Suprapubic skin (tissue), 4 donors: ENCODE measurements at regions not wholly inside any gene's neighbourhood (a gene's known extent, or its start where the extent isn't known, plus 50 kb on each side); places are given as distances from the start of the nearest gene placed in this dataset.

Experiments used
- DNase-seq, 2 donors: peaks; one replicate each; pipeline ENCODE4 v3.0.0-alpha.2; 2019; ENCODE audit warnings: low spot score in 2 of 2
- H3K27ac ChIP-seq: fragments of 200-600 bp; sonication (generic); one replicate; pipeline ENCODE4 v1.5.1; 2019
- H3K27me3 ChIP-seq: fragments of 200-600 bp; sonication (generic); one replicate; pipeline ENCODE4 v1.5.1; 2019
- H3K36me3 ChIP-seq: fragments of 200-600 bp; sonication (generic); one replicate; pipeline ENCODE4 v1.5.1; 2019
- H3K4me1 ChIP-seq: fragments of 200-600 bp; sonication (generic); one replicate; pipeline ENCODE4 v1.5.1; 2019
- H3K4me3 ChIP-seq: fragments of 200-600 bp; sonication (generic); one replicate; pipeline ENCODE4 v1.5.1; 2019; ENCODE audit warnings: mild to moderate bottlenecking
- H3K9me3 ChIP-seq: fragments of 200-600 bp; sonication (generic); one replicate; pipeline ENCODE4 v1.5.1; 2019
- CTCF ChIP-seq, 2 donors: fragments of 200-600 bp in 1 of 2; fragments of 450-650 bp in 1 of 2; sonication (generic) in 1 of 2; IDR thresholded peaks; one replicate each; pipeline ENCODE4 v1.5.1; 2016 to 2019; ENCODE audit warnings: antibody characterized with exemption in 2 of 2, mild to moderate bottlenecking in 1 of 2, moderate library complexity in 1 of 2
- EP300 ChIP-seq: sonication (generic); formaldehyde crosslinking; IDR thresholded peaks from one replicate; pipeline ENCODE4 v1.6.1; 2017; ENCODE audit warnings: antibody characterized with exemption
- POLR2A ChIP-seq, 2 donors: fragments of 450-650 bp; IDR thresholded peaks; one replicate each; pipeline ENCODE4 v1.6.1; 2017; ENCODE audit warnings: antibody characterized with exemption in 2 of 2, mild to moderate bottlenecking in 2 of 2, moderate library complexity in 2 of 2
- POLR2AphosphoS5 ChIP-seq, 3 donors: sonication (generic); formaldehyde crosslinking; IDR thresholded peaks; one replicate each; pipeline ENCODE4 v1.6.1; 2017; ENCODE audit warnings: antibody characterized with exemption in 3 of 3
- WGBS: methylation state at CpG from one replicate; pipeline ENCODE4 v1.1.5; 2018; 5-methylcytosine and 5-hydroxymethylcytosine counted together

- TF ChIP-seq POLR2AphosphoS5 (IDR thresholded peaks at IDR 0.05) (peak in 2 of 3 donors; percentile 41 to 57), POLR2A (IDR thresholded peaks at IDR 0.05) (no peak)
- Histone ChIP-seq H3K27ac (peak overlapping the region; percentile 63), H3K36me3 (no peaks in the 10 kb centered on the region), H3K9me3 (no peaks in the 10 kb centered on the region), H3K27me3 (peaks cover 12% of the 10 kb centered on the region), H3K4me1 (peaks cover 26% of the 10 kb centered on the region), H3K4me3 (no peak overlapping the region)
- 67% methylated on average over 13 of the region's 30 CpGs for WGBS
- DNase-seq = peak; percentile 81 to 86
Measured at GRCh38 chr6:170178561-170179477, 112.1 kb downstream of the DLL1 start.

GRCh38 chr6:170177772-170178560, 112.9 kb downstream of the DLL1 start:
- peaks cover 12% of the 10 kb centered on the region for H3K27me3 ChIP-seq
- 82% methylated on average over 25 of the region's 26 CpGs for WGBS
- peak overlapping the region; percentile 63 for H3K27ac ChIP-seq
- H3K36me3 ChIP-seq = no peaks in the 10 kb centered on the region
- TF ChIP-seq CTCF (IDR thresholded peaks at IDR 0.05) = no peak
- TF ChIP-seq POLR2AphosphoS5 (IDR thresholded peaks at IDR 0.05) = no peak
- no peak for TF ChIP-seq EP300
- no peak for TF ChIP-seq POLR2A (IDR thresholded peaks at IDR 0.05)
- no peaks in the 10 kb centered on the region for H3K9me3 ChIP-seq
- H3K4me1 ChIP-seq = peaks cover 28% of the 10 kb centered on the region
- H3K4me3 ChIP-seq = no peak overlapping the region
- peak; percentile 62 to 79 for DNase-seq

- 81% methylated on average over 50 of the region's 61 CpGs for WGBS
- H3K27ac ChIP-seq = no peak overlapping the region
- no peak overlapping the region for H3K4me3 ChIP-seq
- no peaks in the 10 kb centered on the region for H3K9me3 ChIP-seq
- H3K27me3 ChIP-seq = peaks cover 7% of the 10 kb centered on the region
- peaks cover 28% of the 10 kb centered on the region for H3K4me1 ChIP-seq
- peak; percentile 61 to 76 for DNase-seq
- H3K36me3 ChIP-seq = no peaks in the 10 kb centered on the region
- TF ChIP-seq EP300 (no peak), CTCF (IDR thresholded peaks at IDR 0.05) (no peak), POLR2A (IDR thresholded peaks at IDR 0.05) (no peak), POLR2AphosphoS5 (IDR thresholded peaks at IDR 0.05) (no peak)
Measured at GRCh38 chr6:170176898-170177771, 113.7 kb downstream of the DLL1 start.

- no peak overlapping the region for H3K27ac ChIP-seq
- 86% methylated on average over 48 of the region's 51 CpGs for WGBS
- TF ChIP-seq CTCF (IDR thresholded peaks at IDR 0.05) (no peak), POLR2A (IDR thresholded peaks at IDR 0.05) (no peak), POLR2AphosphoS5 (IDR thresholded peaks at IDR 0.05) (no peak), EP300 (no peak)
- no peaks in the 10 kb centered on the region for H3K27me3 ChIP-seq
- H3K4me3 ChIP-seq = no peak overlapping the region
- peak; percentile 48 to 71 for DNase-seq
- H3K9me3 ChIP-seq = no peaks in the 10 kb centered on the region
- no peaks in the 10 kb centered on the region for H3K36me3 ChIP-seq
- H3K4me1 ChIP-seq = peaks cover 28% of the 10 kb centered on the region
Measured at GRCh38 chr6:170176136-170176897, 114.6 kb downstream of the DLL1 start.
